H9 (cell line): ENCODE measurements at regions not wholly inside any gene's neighbourhood (a gene's known extent, or its start where the extent isn't known, plus 50 kb on each side); places are given as distances from the start of the nearest gene placed in this dataset.

Source experiments
- DNase-seq: peaks from one replicate; pipeline ENCODE4 v3.0.0-alpha.2; 2017
- H2AFZ ChIP-seq: one replicate; pipeline ENCODE4 v1.6.1; 2013; ENCODE audit warnings: mild to moderate bottlenecking, low read length, control low read depth, moderate library complexity
- H2AK5ac ChIP-seq: 2 replicates; pipeline ENCODE4 v1.6.1; 2013; ENCODE audit warnings: low read length, control low read depth, mixed read lengths; ENCODE audit not compliant: insufficient read length
- H2BK120ac ChIP-seq: one replicate; pipeline ENCODE4 v1.6.1; 2013; ENCODE audit warnings: low read depth, mild to moderate bottlenecking, low read length, control low read depth, inconsistent platforms; ENCODE audit not compliant: poor library complexity, severe bottlenecking
- H2BK12ac ChIP-seq: 2 replicates; pipeline ENCODE4 v1.6.1; 2013; ENCODE audit warnings: low read length, control low read depth, mixed read lengths, low read depth; ENCODE audit not compliant: insufficient read length
- H2BK15ac ChIP-seq: 2 replicates; pipeline ENCODE4 v1.6.1; 2013; ENCODE audit warnings: low read depth, low read length, control low read depth
- H2BK20ac ChIP-seq: one replicate; pipeline ENCODE4 v1.6.1; 2013; ENCODE audit warnings: low read depth, mild to moderate bottlenecking, low read length, control low read depth, inconsistent platforms; ENCODE audit not compliant: poor library complexity, severe bottlenecking
- H2BK5ac ChIP-seq: 2 replicates; pipeline ENCODE4 v1.6.1; 2013; ENCODE audit warnings: low read length, control low read depth, mixed read lengths; ENCODE audit not compliant: insufficient read length
- H3K14ac ChIP-seq: 2 replicates; pipeline ENCODE4 v1.6.1; 2013; ENCODE audit warnings: low read length, control low read depth; ENCODE audit not compliant: insufficient read depth
- H3K18ac ChIP-seq: 2 replicates; pipeline ENCODE4 v1.6.1; 2013; ENCODE audit warnings: low read depth, mild to moderate bottlenecking, mixed read lengths, low read length, control low read depth; ENCODE audit not compliant: insufficient read length
- H3K23ac ChIP-seq: 2 replicates; pipeline ENCODE4 v1.6.1; 2013; ENCODE audit warnings: low read length, control low read depth, mixed read lengths, low read depth; ENCODE audit not compliant: insufficient read length
- H3K23me2 ChIP-seq: 2 replicates; pipeline ENCODE4 v1.6.1; 2013; ENCODE audit warnings: low read depth, mild to moderate bottlenecking, mixed read lengths, low read length, control low read depth; ENCODE audit not compliant: insufficient read length, poor library complexity, severe bottlenecking
- H3K27ac ChIP-seq: 2 replicates; pipeline ENCODE4 v1.5.1; 2013; ENCODE audit warnings: low read length, control low read depth, mixed read lengths, low read depth; ENCODE audit not compliant: insufficient read length
- H3K27me3 ChIP-seq: 2 replicates; pipeline ENCODE4 v1.6.1; 2013; ENCODE audit warnings: low read length, control low read depth, inconsistent platforms; ENCODE audit not compliant: insufficient read depth
- H3K4ac ChIP-seq: 2 replicates; pipeline ENCODE4 v1.6.1; 2013; ENCODE audit warnings: low read depth, mild to moderate bottlenecking, control low read depth, inconsistent platforms, low read length, moderate library complexity
- H3K4me1 ChIP-seq: 2 replicates; pipeline ENCODE4 v1.6.1; 2013; ENCODE audit warnings: low read length, control low read depth, inconsistent platforms; ENCODE audit not compliant: insufficient read depth
- H3K4me2 ChIP-seq: 2 replicates; pipeline ENCODE4 v1.6.1; 2013; ENCODE audit warnings: low read length, control low read depth, mixed read lengths; ENCODE audit not compliant: insufficient read length, insufficient read depth
- H3K56ac ChIP-seq: 2 replicates; pipeline ENCODE4 v1.6.1; 2013; ENCODE audit warnings: low read depth, mild to moderate bottlenecking, mixed read lengths, low read length, control low read depth; ENCODE audit not compliant: insufficient read length
- H3K79me1 ChIP-seq: 2 replicates; pipeline ENCODE4 v1.6.1; 2013; ENCODE audit warnings: low read depth, mild to moderate bottlenecking, moderate library complexity, low read length, control low read depth, inconsistent platforms; ENCODE audit not compliant: insufficient read depth, poor library complexity, severe bottlenecking
- H3K79me2 ChIP-seq: 2 replicates; pipeline ENCODE4 v1.6.1; 2013; ENCODE audit warnings: low read length, control low read depth, inconsistent platforms; ENCODE audit not compliant: insufficient read depth
- H3K9ac ChIP-seq: 2 replicates; pipeline ENCODE4 v1.6.1; 2013; ENCODE audit warnings: low read length, control low read depth, mixed read lengths; ENCODE audit not compliant: insufficient read length; ENCODE audit errors: extremely low read depth
- H3K9me3 ChIP-seq: one replicate; pipeline ENCODE4 v1.6.1; 2013; ENCODE audit warnings: low read depth, low read length, inconsistent platforms; ENCODE audit not compliant: control insufficient read depth
- H3T11ph ChIP-seq: one replicate; pipeline ENCODE4 v1.6.1; 2013; ENCODE audit warnings: mild to moderate bottlenecking, low read length, control low read depth, inconsistent platforms
- H4K20me1 ChIP-seq: one replicate; pipeline ENCODE4 v1.6.1; 2013; ENCODE audit not compliant: control insufficient read depth, insufficient read length, insufficient read depth
- H4K5ac ChIP-seq: 2 replicates; pipeline ENCODE4 v1.6.1; 2013; ENCODE audit warnings: low read depth, mild to moderate bottlenecking, mixed read lengths, low read length, control low read depth; ENCODE audit not compliant: insufficient read length
- H4K8ac ChIP-seq: replicated peaks from 2 replicates; pipeline ENCODE4 v1.6.1; 2013; ENCODE audit warnings: low read length, control low read depth, mixed read lengths, low read depth; ENCODE audit not compliant: insufficient read length
- H4K91ac ChIP-seq: 2 replicates; pipeline ENCODE4 v1.6.1; 2013; ENCODE audit warnings: low read depth, mild to moderate bottlenecking, moderate library complexity, mixed read lengths, low read length, control low read depth; ENCODE audit not compliant: insufficient read length
- H3K27ac Mint-ChIP-seq, 3 experiments: 2 replicates in 2 of 3; 3 replicates in 1 of 3; pipeline ENCODE4 v1.8.0; 2020 to 2021; ENCODE audit warnings: mixed read lengths in 3 of 3, mild to moderate bottlenecking in 1 of 3, moderate library complexity in 1 of 3
- H3K27me3 Mint-ChIP-seq: 2 replicates; pipeline ENCODE4 v1.8.0; 2021; ENCODE audit warnings: low read depth, mild to moderate bottlenecking, moderate library complexity, mixed read lengths
- H3K36me3 Mint-ChIP-seq, 3 experiments: 2 replicates in 2 of 3; 3 replicates in 1 of 3; pipeline ENCODE4 v1.8.0; 2020 to 2021; ENCODE audit warnings: low read depth in 3 of 3, mixed read lengths in 3 of 3; ENCODE audit not compliant: insufficient read depth in 1 of 3
- H3K4me1 Mint-ChIP-seq, 2 experiments: 2 replicates each; pipeline ENCODE4 v1.8.0; 2020; ENCODE audit warnings: mixed read lengths in 2 of 2
- H3K4me3 Mint-ChIP-seq, 2 experiments: 2 replicates in 1 of 2; 3 replicates in 1 of 2; pipeline ENCODE4 v1.8.0; 2020 to 2021; ENCODE audit warnings: mild to moderate bottlenecking in 2 of 2, mixed read lengths in 2 of 2, moderate library complexity in 1 of 2
- H3K9me3 Mint-ChIP-seq, 2 experiments: 2 replicates in 1 of 2; 3 replicates in 1 of 2; pipeline ENCODE4 v1.8.0; 2020; ENCODE audit warnings: mild to moderate bottlenecking in 2 of 2, mixed read lengths in 2 of 2, moderate library complexity in 1 of 2
- CTCF ChIP-seq: fragments of 200-600 bp; sonication (generic); conservative IDR thresholded peaks from 3 replicates; pipeline ENCODE4 v1.8.0; 2021; ENCODE audit warnings: antibody characterized with exemption, mild to moderate bottlenecking
- WGBS: extraction: QIAGEN DNeasy Blood & Tissue Kit; methylation state at CpG from one replicate; pipeline ENCODE4 v1.1.7; 2013; ENCODE audit warnings: missing lambda C conversion rate, low lambda C conversion rate, mixed read lengths; ENCODE audit not compliant: insufficient read length; ENCODE audit errors: extremely low coverage; 5-methylcytosine and 5-hydroxymethylcytosine counted together

GRCh38 chr16:86697715-86698114, 119.4 kb downstream of the FOXL1 start:
- H3K27ac Mint-ChIP-seq: no peak overlapping the region

More at GRCh38 chr16:86697715-86698114, 119.4 kb downstream of the FOXL1 start:
- Histone ChIP-seq H2AFZ (no peak overlapping the region), H3T11ph (no peak overlapping the region), H3K23ac (no peak overlapping the region), H3K9me3 (no peaks in the 10 kb centered on the region), H3K79me2 (no peaks in the 10 kb centered on the region), H2BK20ac (no peak overlapping the region), H4K91ac (no peak overlapping the region), H3K23me2 (no peaks in the 10 kb centered on the region), H3K56ac (no peak overlapping the region), H3K27me3 (no peaks in the 10 kb centered on the region), H2BK120ac (no peak overlapping the region), H4K5ac (no peak overlapping the region), H4K8ac (no peak overlapping the region), H3K79me1 (no peaks in the 10 kb centered on the region), H3K4ac (no peak overlapping the region), H3K4me2 (no peak overlapping the region), H2BK15ac (no peak overlapping the region), H3K14ac (no peak overlapping the region), H3K9ac (no peak overlapping the region), H4K20me1 (no peaks in the 10 kb centered on the region), H3K18ac (no peak overlapping the region), H2AK5ac (no peak overlapping the region), H2BK12ac (no peak overlapping the region), H3K4me1 (peaks cover 2% of the 10 kb centered on the region; the same call in 1 of the 2 replicates), H3K27ac (no peak overlapping the region), H2BK5ac (no peak overlapping the region)
- 0 out of 5 replicates have a peak, but pooled peaks cover 0 to 2% of the 10 kb centered on the region in 2 experiments for H3K9me3 Mint-ChIP-seq
- WGBS: no CpG with 5 or more reads among the region's 3 CpGs
- peaks cover 29% of the 10 kb centered on the region for H3K27me3 Mint-ChIP-seq
- DNase-seq: no peak
- no peak for TF ChIP-seq CTCF
- peaks cover 6 to 9% of the 10 kb centered on the region in 2 experiments for H3K4me1 Mint-ChIP-seq
- no peaks in the 10 kb centered on the region; a peak in 1 of 7 replicates for H3K36me3 Mint-ChIP-seq
- H3K4me3 Mint-ChIP-seq: no peak overlapping the region
